NCI-H1105 treated with DMSO at 0.1 percent for 48 hours (cell line): ENCODE measurements at regions not wholly inside any gene's neighbourhood (a gene's known extent, or its start where the extent isn't known, plus 50 kb on each side); places are given as distances from the start of the nearest gene placed in this dataset.

Experiments used
- DNase-seq: peaks from one replicate; lab custom pipeline; 2025; lab: John Stamatoyannopoulos, UW

DNA sequence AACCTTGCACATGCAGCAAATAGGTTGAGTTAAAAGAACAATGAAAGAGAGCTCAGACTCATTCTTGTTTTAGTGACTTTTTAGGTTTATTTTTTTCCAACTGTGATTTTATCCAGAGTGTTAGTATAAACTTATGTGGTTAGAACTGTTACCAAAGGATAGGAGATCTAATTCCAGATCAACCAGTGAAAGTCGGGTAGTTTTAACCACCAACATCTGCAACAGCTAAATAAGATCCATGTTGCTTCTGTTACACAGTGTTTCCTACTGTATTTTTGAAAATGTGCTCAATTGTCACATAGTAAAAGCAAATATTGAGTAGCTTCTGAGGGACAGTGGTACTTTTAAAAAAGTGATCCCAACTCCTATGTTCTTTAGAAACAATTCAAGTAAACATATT, 53.9 kb upstream of the ARGLU1 start:
- no peak for DNase-seq

DNA sequence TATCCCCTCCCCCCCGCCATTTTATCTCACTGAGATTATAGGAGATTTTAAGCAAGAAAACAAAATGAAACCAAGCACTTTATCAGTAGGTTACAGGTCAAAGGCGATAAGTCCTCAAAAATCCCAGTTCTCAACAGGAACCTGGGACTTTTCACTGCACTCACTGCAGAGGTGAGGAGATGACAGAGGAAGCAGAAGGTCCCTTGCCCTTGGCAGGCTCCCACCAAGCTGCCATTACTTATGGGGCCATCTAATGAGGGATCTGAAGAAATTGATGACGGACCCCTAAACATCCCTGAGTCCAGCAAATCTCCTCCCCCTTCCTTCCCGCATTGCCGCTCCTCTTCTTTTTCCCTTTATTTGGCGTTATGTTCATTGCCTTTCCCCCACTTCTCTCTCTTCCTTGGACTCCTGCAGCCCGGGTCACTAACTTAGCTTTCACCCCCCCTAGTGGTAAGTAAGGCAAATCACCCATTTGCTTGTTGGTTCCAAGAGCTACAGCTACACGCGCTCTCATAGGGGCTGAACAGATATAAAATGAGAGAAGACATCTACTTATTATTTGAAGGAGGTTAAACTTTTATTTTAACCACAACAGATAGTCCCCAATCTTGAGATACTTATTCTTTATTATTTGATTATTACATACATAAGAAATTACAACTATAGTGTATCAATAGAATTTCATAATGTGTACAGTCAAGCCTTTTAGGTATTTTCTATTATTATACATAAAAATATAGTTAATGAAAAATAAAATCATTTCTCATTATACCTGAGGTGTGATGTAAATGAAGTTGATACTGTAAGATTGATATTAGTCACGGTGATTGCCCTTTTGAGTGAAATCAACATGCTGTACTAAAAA, 52.0 kb upstream of the ARGLU1 start:
- DNase-seq: peak; percentile 86
